Right cardiac atrium (tissue), 5 donors: ENCODE measurements at regions not wholly inside any gene's neighbourhood (a gene's known extent, or its start where the extent isn't known, plus 50 kb on each side); places are given as distances from the start of the nearest gene placed in this dataset.

Experiments
- ATAC-seq, 2 donors: fragments of 200-7000 bp; cut with Tn5 transposase; one replicate each; pipeline versions ENCODE4 v1.8.0 to v1.9.1; 2020; ENCODE audit warnings: moderate library complexity in 2 of 2, mild to moderate bottlenecking in 1 of 2
- DNase-seq, 3 donors: peaks; one replicate each; pipeline ENCODE4 v3.0.0-alpha.2; 2020
- H3K27ac ChIP-seq: one replicate; pipeline ENCODE4 v1.5.1; 2013; ENCODE audit warnings: mild to moderate bottlenecking, low read length, control low read depth, moderate library complexity
- H3K27me3 ChIP-seq: one replicate; pipeline ENCODE4 v1.6.1; 2013; ENCODE audit not compliant: control insufficient read depth, insufficient read depth
- H3K4me1 ChIP-seq: one replicate; pipeline ENCODE4 v1.6.1; 2013; ENCODE audit warnings: low read length; ENCODE audit not compliant: control insufficient read depth, insufficient read depth
- H3K4me3 ChIP-seq: one replicate; pipeline ENCODE4 v1.5.1; 2013; ENCODE audit warnings: low read length, control low read depth
- H3K9me3 ChIP-seq: one replicate; pipeline ENCODE4 v1.6.1; 2013; ENCODE audit warnings: low read length; ENCODE audit not compliant: control insufficient read depth
- WGBS: extraction: QIAGEN DNeasy Blood & Tissue Kit; methylation state at CpG from one replicate; pipeline ENCODE4 v1.1.7; 2013; 5-methylcytosine and 5-hydroxymethylcytosine counted together
- intact Hi-C, 4 donors: fragments of 100-400 bp; cut with DNase I; formaldehyde crosslinking; loops; one replicate each; pipeline versions ENCODE4 v1.11.0 to v1.14.0; 2022 to 2023
- donor health status: healthy with polysubstance abuse.
- donor health status: DM: no; HTN: yes; CAD: no.
- donor health status: DM: no; HTN: no; CAD: no.
- donor health status: DM: no; HTN: yes; CAD: no; lungs with severe emphysema.
- donor health status: DM: yes; HTN: yes; CAD: no.

DNA sequence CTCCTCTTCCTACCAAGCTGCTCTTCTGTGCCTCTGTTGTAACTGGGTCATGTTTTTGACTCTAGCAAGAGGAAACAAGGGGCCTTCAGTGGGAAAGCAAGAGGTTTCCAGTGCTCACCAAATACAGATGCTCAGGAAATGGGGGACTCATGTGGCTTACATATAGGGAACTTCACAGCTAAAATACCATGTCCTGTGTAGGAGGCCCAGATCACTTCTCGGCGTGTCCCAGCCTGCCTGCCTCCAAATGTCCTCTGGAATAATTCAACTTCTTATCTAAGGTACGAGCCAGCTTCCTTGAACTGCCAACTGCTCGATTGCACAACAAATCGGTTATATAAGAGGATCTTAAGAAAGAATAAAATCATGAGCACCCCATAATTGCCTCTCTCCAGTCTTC, 161.3 kb downstream of the KIT start:
- Histone ChIP-seq H3K4me3 (no peak overlapping the region), H3K27me3 (no peaks in the 10 kb centered on the region), H3K4me1 (no peaks in the 10 kb centered on the region), H3K9me3 (no peaks in the 10 kb centered on the region), H3K27ac (no peak overlapping the region)
- intact Hi-C loops = no loop called here
- ATAC-seq (no peak), DNase-seq (no peak)
- WGBS = 50% methylated on average over 5 of the region's 5 CpGs

- DNase-seq = no peak
- no peaks in the 10 kb centered on the region for H3K27me3 ChIP-seq
- H3K27ac ChIP-seq = no peak overlapping the region
- H3K4me3 ChIP-seq = no peak overlapping the region
- no peaks in the 10 kb centered on the region for H3K9me3 ChIP-seq
- WGBS = 78% methylated on average over 5 of the region's 5 CpGs
- intact Hi-C loops = no loop called here
- ATAC-seq = no peak
- H3K4me1 ChIP-seq = no peaks in the 10 kb centered on the region
Measured at GRCh38 chr4:54818481-54818880, 160.7 kb downstream of the KIT start.

DNA sequence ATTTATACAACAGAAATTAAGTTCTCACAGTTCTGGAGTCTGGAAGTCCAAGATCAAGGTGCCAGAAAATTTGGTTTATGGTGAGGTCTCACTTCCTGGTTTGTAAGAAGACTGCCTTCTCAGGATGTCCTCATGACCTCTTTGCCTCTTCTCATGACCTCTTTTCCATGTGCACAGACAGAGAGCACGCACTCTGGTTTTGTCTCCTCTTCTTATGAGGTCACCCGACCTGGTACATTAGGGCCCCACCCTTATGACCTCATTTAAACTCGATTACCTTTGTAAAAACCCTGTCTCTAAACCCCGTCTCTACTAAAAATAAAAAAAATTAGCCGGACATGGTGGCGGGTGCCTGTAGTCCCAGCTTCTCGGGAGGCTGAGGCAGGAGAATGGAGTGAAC, 155.9 kb downstream of the KIT start:
- H3K4me1 ChIP-seq = no peaks in the 10 kb centered on the region
- no peak for ATAC-seq
- 93% methylated on average over 7 of the region's 7 CpGs for WGBS
- no peaks in the 10 kb centered on the region for H3K9me3 ChIP-seq
- no peak for DNase-seq
- intact Hi-C loops = no loop called here
- H3K27me3 ChIP-seq = no peaks in the 10 kb centered on the region
- H3K27ac ChIP-seq = no peak overlapping the region
- H3K4me3 ChIP-seq = no peak overlapping the region

GRCh38 chr4:54806351-54806750, 148.6 kb downstream of the KIT start:
- intact Hi-C loops = no loop called here
- no peaks in the 10 kb centered on the region for H3K9me3 ChIP-seq
- H3K27ac ChIP-seq = no peak overlapping the region
- ATAC-seq (no peak), DNase-seq (no peak)
- no peaks in the 10 kb centered on the region for H3K27me3 ChIP-seq
- no peak overlapping the region for H3K4me3 ChIP-seq
- no peaks in the 10 kb centered on the region for H3K4me1 ChIP-seq

DNA sequence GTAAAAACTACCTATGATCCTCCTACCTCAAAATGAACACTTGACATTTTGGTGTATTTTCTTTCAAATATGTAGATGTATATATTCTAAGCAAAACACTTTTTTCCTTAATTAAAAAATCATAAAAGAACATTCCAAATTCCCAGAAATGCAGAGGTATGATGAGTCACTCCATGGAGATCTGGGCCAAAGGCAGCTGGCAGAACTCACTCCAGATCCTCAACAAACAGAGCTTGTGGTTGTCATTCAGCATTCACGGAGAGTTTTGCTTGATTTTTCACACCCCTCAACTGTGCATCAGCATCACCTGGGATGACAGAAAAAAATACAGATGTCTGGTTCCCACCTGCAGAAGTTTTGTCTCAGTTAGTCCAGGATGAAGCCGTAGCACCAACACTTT, 144.6 kb downstream of the KIT start:
- WGBS = 83% methylated on average over 2 of the region's 2 CpGs
- no peaks in the 10 kb centered on the region for H3K9me3 ChIP-seq
- ATAC-seq (no peak), DNase-seq (no peak)
- no peak overlapping the region for H3K27ac ChIP-seq
- H3K27me3 ChIP-seq = no peaks in the 10 kb centered on the region
- intact Hi-C loops = no loop called here
- H3K4me3 ChIP-seq = no peak overlapping the region
- H3K4me1 ChIP-seq = no peaks in the 10 kb centered on the region

DNA sequence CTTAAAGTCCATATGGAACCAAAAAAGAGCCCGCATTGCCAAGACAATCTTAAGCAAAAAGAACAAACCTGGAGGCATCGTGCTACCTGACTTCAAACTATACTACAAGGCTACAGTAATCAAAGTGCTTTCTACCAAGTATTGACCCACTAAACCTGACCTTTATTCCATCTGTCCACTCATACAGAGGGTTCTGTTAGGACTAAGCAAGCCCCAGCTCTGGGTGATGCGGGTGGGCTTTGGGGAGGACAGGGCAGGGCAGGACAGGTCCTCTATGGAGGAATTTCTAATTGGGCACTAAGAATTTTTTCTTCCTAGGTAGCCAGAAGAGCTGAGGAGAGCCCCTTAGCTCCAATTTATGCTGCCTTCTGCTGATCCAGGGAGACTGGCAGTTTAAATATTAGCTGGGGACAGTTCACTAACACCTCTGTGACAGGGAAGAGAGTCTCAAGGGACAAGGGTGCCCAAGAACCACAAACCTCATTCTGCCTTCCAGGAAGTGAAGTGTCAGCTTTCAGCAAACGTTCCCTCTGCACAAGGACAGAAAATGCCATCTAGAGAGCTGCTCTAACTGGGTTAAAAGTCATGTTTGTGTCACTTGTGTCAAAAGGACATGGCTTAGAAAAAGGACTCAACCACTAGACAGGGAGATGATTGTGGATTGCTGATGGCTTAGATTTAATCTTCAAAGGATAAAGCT, 143.2 kb downstream of the KIT start:
- no peaks in the 10 kb centered on the region for H3K4me1 ChIP-seq
- H3K4me3 ChIP-seq = no peak overlapping the region
- ATAC-seq (peak; percentile 75 to 81), DNase-seq (no peak)
- H3K9me3 ChIP-seq = no peaks in the 10 kb centered on the region
- 75% methylated on average over 4 of the region's 4 CpGs for WGBS
- intact Hi-C loops = no loop called here
- H3K27ac ChIP-seq = no peak overlapping the region
- H3K27me3 ChIP-seq = no peaks in the 10 kb centered on the region

DNA sequence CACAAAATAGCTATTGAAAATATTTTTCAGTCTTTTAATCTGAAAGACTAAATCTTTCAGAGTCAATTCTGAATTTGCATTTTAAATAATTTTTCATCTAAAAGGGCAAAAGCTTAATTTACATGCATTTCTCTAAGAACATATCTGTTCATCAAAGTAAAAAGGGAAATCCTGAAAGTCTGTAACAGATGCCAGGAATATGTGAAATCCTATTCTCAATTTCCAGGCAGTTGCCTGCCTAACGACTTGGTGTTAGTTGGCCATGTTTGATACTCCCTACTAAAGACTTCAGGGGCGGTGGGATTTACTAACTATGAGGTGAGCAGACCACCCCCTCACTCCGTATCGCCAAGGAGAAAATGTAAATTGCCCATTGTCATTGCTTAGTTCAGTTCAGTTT, 136.8 kb downstream of the KIT start:
- intact Hi-C loops = no loop called here
- no peaks in the 10 kb centered on the region for H3K9me3 ChIP-seq
- DNase-seq (no peak), ATAC-seq (no peak)
- WGBS = 75% methylated on average over 4 of the region's 4 CpGs
- H3K4me1 ChIP-seq = no peaks in the 10 kb centered on the region
- no peak overlapping the region for H3K27ac ChIP-seq
- H3K4me3 ChIP-seq = no peak overlapping the region
- H3K27me3 ChIP-seq = no peaks in the 10 kb centered on the region

GRCh38 chr4:54793856-54794422, 136.2 kb downstream of the KIT start:
- Histone ChIP-seq H3K9me3 (no peaks in the 10 kb centered on the region), H3K4me3 (no peak overlapping the region), H3K27ac (no peak overlapping the region), H3K4me1 (no peaks in the 10 kb centered on the region), H3K27me3 (no peaks in the 10 kb centered on the region)
- intact Hi-C loops = no loop called here
- WGBS = 63% methylated on average over 2 of the region's 2 CpGs
- DNase-seq (no peak), ATAC-seq (no peak)
